ENCODE measurements at regions not wholly inside any gene's neighbourhood (a gene's known extent, or its start where the extent isn't known, plus 50 kb on each side); places are given as distances from the start of the nearest gene placed in this dataset.

DNA sequence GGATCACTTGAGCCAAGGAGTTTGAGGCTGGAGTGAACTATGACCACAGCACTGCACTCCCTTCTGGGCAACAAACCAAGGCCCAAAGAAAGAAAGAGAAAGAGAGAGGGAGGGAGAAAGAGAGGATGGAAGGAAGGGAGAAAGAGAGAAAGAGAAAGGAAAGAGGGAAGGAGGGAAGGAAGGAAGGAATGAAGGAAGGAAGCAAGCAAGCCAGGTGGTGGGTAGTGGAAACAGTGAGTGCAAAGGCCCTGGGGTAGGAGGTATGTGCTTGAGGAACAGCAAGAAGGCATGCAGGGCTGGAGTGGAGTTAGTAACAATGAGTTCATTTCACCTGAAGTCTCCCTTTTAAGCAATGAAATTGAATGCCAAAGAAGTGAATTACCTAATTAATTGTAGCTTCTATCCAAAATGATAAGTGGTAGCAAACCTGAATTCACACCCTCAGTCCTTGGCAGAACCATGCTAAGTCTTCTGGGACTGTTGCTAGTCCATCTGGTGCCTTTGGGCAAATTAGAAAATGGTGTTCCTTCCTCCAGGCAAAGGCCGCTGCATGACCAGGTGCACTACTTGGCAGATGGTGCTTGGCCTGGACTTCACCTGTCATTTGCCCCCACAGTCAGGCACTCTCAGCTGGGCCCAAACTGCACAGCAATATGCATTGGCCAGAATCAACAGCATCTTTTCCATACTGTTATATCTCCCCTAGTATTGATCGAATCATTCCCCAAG, 67.4 kb upstream of the MPP7 start:
- no peak overlapping the region for H2AK5ac ChIP-seq (ENCODE audit: low read depth, low read length)
- no peaks in the 10 kb centered on the region for H3K4me1 ChIP-seq (ENCODE audit: control insufficient read depth, insufficient read depth, low read length)
- no peak overlapping the region for H3K56ac ChIP-seq (ENCODE audit: extremely low read depth, insufficient read depth, low read length)
- H3K4me2 ChIP-seq (ENCODE audit: low read depth, low read length): no peak overlapping the region
- H3K4ac ChIP-seq (ENCODE audit: low read depth, low read length): no peak overlapping the region
- H4K5ac ChIP-seq (ENCODE audit: low read depth, low read length): no peak overlapping the region
- no peak for TF ChIP-seq CHD1 (IDR thresholded peaks at IDR 0.05; ENCODE audit: low read depth, low read length)
- no peak for TF ChIP-seq RFX5 (IDR thresholded peaks at IDR 0.05; ENCODE audit: low read depth, low read length)
- no peak for TF ChIP-seq BHLHE40 (IDR thresholded peaks at IDR 0.05; ENCODE audit: low read depth, low read length)
- no peak for TF ChIP-seq CEBPB (IDR thresholded peaks at IDR 0.05; ENCODE audit: low read depth, low read length)
- TF ChIP-seq NFE2L2 (IDR thresholded peaks at IDR 0.05; ENCODE audit: low read depth, low read length): no peak
- no peak for TF ChIP-seq SMC3 (IDR thresholded peaks at IDR 0.05; ENCODE audit: low read depth, low read length)
- TF ChIP-seq, protein P1, sequence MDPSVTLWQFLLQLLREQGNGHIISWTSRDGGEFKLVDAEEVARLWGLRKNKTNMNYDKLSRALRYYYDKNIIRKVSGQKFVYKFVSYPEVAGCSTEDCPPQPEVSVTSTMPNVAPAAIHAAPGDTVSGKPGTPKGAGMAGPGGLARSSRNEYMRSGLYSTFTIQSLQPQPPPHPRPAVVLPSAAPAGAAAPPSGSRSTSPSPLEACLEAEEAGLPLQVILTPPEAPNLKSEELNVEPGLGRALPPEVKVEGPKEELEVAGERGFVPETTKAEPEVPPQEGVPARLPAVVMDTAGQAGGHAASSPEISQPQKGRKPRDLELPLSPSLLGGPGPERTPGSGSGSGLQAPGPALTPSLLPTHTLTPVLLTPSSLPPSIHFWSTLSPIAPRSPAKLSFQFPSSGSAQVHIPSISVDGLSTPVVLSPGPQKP (IDR thresholded peaks at IDR 0.05; ENCODE audit: borderline replicate concordance, low read depth, low read length): no peak
- TF ChIP-seq USF2 (IDR thresholded peaks at IDR 0.05; ENCODE audit: low read depth, low read length): no peak
- no peak for TF ChIP-seq RAD21 (IDR thresholded peaks at IDR 0.05; ENCODE audit: low read length)
- no peak for TF ChIP-seq CTCF (conservative IDR thresholded peaks at IDR 0.05; ENCODE audit: low read depth, low read length)
- no peak for TF ChIP-seq MXI1 (IDR thresholded peaks at IDR 0.05; ENCODE audit: borderline replicate concordance, low read depth, low read length)
- no peak for TF ChIP-seq FOS (IDR thresholded peaks at IDR 0.05; ENCODE audit: low read depth, low read length)
- TF ChIP-seq RCOR1 (IDR thresholded peaks at IDR 0.05; ENCODE audit: insufficient replicate concordance, low read length): no peak
- TF ChIP-seq MAFK (IDR thresholded peaks at IDR 0.05; ENCODE audit: low read depth, low read length): no peak
- TF ChIP-seq POLR2A (IDR thresholded peaks at IDR 0.05; ENCODE audit: low read depth, low read length): no peak
- H2BK20ac ChIP-seq (ENCODE audit: low read depth, low read length): no peak overlapping the region
- H3K36me3 ChIP-seq (ENCODE audit: control insufficient read depth, insufficient read depth, low read length): no peaks in the 10 kb centered on the region
- WGBS, 2 experiments (ENCODE audit: extremely low coverage in 2 of 2, insufficient read length in 1 of 2): no CpG with 5 or more reads among the region's 2 CpGs
- no peak overlapping the region for H4K91ac ChIP-seq (ENCODE audit: insufficient read depth, low read depth, low read length)
- BruUV-seq (replicated peaks): no TSS peak
- H3K18ac ChIP-seq (ENCODE audit: low read depth, low read length): no peak overlapping the region
- no peak overlapping the region for H4K8ac ChIP-seq (ENCODE audit: low read depth in 2 of 2, low read length in 2 of 2)
- H3K27ac ChIP-seq (ENCODE audit: insufficient read depth, low read length): no peak overlapping the region
- ChIA-PET CTCF (no interaction called here), POLR2A (ENCODE audit: unreplicated experiment) (no interaction called here)
- no peaks in the 10 kb centered on the region for H4K20me1 ChIP-seq (ENCODE audit: insufficient read depth, low read length)
- H2BK15ac ChIP-seq (ENCODE audit: low read depth, low read length): no peak overlapping the region
- ATAC-seq (ENCODE audit: low read depth) (no peak), DNase-seq (no peak)
- no peak overlapping the region for H3K4me3 ChIP-seq (ENCODE audit: insufficient read depth, low read depth, low read length)
- H3K14ac ChIP-seq (replicated peaks; ENCODE audit: low read depth, low read length): no peak overlapping the region
- in situ Hi-C loops (cut with MboI; ENCODE audit: low sequenced_read_pairs) (no loop called here), dilution Hi-C loops (cut with HindIII; ENCODE audit: low sequenced_read_pairs, unreplicated experiment) (no loop called here), intact Hi-C loops (cut with micrococcal nuclease) (no loop called here)
- H2AK9ac ChIP-seq (replicated peaks; ENCODE audit: low read depth, low read length, poor library complexity): no peak overlapping the region
- H3K9me1 ChIP-seq (ENCODE audit: insufficient read depth, low read length): no peaks in the 10 kb centered on the region
- H3K9ac ChIP-seq (ENCODE audit: low read depth, low read length): no peak overlapping the region
- peaks cover 15% of the 10 kb centered on the region for H3K27me3 ChIP-seq (ENCODE audit: control insufficient read depth, insufficient read depth, low read length)
- H2AFZ ChIP-seq (replicated peaks; ENCODE audit: low read length, poor library complexity): no peak overlapping the region
- no peak overlapping the region for H2BK5ac ChIP-seq (ENCODE audit: low read depth, low read length, poor library complexity, severe bottlenecking)
- H3K23ac ChIP-seq (ENCODE audit: low read depth, low read length): no peak overlapping the region
- H2BK120ac ChIP-seq (ENCODE audit: low read depth, low read length): no peak overlapping the region
- no peaks in the 10 kb centered on the region for H3K9me3 ChIP-seq (ENCODE audit: control insufficient read depth, insufficient read depth, low read length)
- H3K79me1 ChIP-seq (ENCODE audit: low read depth in 1 of 2, low read length in 2 of 2): no peaks in the 10 kb centered on the region

Data from IMR-90 (cell line).